Endothelial cell of umbilical vein (primary cell): ENCODE measurements at regions not wholly inside any gene's neighbourhood (a gene's known extent, or its start where the extent isn't known, plus 50 kb on each side); places are given as distances from the start of the nearest gene placed in this dataset.

Experiments used
- BruUV-seq: library from RNA; stranded (reverse); fragments of 400-500 nt; replicated peaks from 2 replicates; lab custom pipeline; 2021; lab: Mats Ljungman, UMichigan
- CTCF ChIA-PET: fragments of 300-600, 350-600 bp; sonication (Branson Sonifier 250); formaldehyde crosslinking; loops from one replicate; lab custom pipeline; 2021; ENCODE audit warnings: antibody characterized with exemption, inconsistent platforms; lab: Charles Lee
- POLR2A ChIA-PET: fragments of 300-600, 350-600 bp; sonication (Branson Sonifier 250); formaldehyde crosslinking; loops from one replicate; lab custom pipeline; 2021; ENCODE audit warnings: antibody characterized with exemption, inconsistent platforms; lab: Charles Lee
- DNase-seq: peaks from one replicate; pipeline ENCODE4 v3.0.0-alpha.2; 2011; ENCODE audit warnings: low read depth, low spot score
- FAIRE-seq: peaks from 2 replicates; lab custom pipeline; 2011; peaks lifted over from hg19 to GRCh38; lab: Jason Lieb, UNC
- H2AFZ ChIP-seq: 2 replicates; pipeline ENCODE4 v1.6.0; 2012; ENCODE audit warnings: low read depth, low read length, control low read depth, inconsistent platforms
- H3K27ac ChIP-seq: 2 replicates; pipeline ENCODE4 v1.5.1; 2011; ENCODE audit warnings: low read depth, mild to moderate bottlenecking, control low read depth, low read length, moderate library complexity; ENCODE audit not compliant: insufficient read depth
- H3K27me3 ChIP-seq, 2 experiments: 2 replicates each; pipeline versions ENCODE4 v1.6.0 to v1.6.1; 2011; ENCODE audit warnings: low read length in 2 of 2, mixed read lengths in 1 of 2; ENCODE audit not compliant: control insufficient read depth in 2 of 2, insufficient read depth in 2 of 2
- H3K36me3 ChIP-seq, 2 experiments: 2 replicates in 1 of 2; 3 replicates in 1 of 2; pipeline ENCODE4 v1.5.1; 2011; ENCODE audit warnings: low read length in 2 of 2, mild to moderate bottlenecking in 1 of 2, moderate library complexity in 1 of 2; ENCODE audit not compliant: control insufficient read depth in 2 of 2, insufficient read depth in 2 of 2; ENCODE audit errors: extremely low read depth in 1 of 2
- H3K4me1 ChIP-seq: 3 replicates; pipeline ENCODE4 v1.5.1; 2011; ENCODE audit warnings: mild to moderate bottlenecking, low read length; ENCODE audit not compliant: control insufficient read depth, insufficient read depth; ENCODE audit errors: extremely low read depth
- H3K4me2 ChIP-seq: 2 replicates; pipeline ENCODE4 v1.6.1; 2011; ENCODE audit warnings: low read length, control low read depth, mixed read lengths; ENCODE audit not compliant: insufficient read depth
- H3K4me3 ChIP-seq, 3 experiments: fragments of 200-600 bp in 1 of 3; sonication (generic), shearing (Covaris generic) in 1 of 3; replicated peaks in 1 of 3; 2 replicates each; pipeline ENCODE4 v1.5.1; 2011 to 2016; ENCODE audit warnings: control low read depth in 3 of 3, low read length in 3 of 3, mild to moderate bottlenecking in 2 of 3, inconsistent platforms in 1 of 3, low read depth in 1 of 3, moderate library complexity in 1 of 3; ENCODE audit not compliant: insufficient read depth in 1 of 3
- H3K79me2 ChIP-seq: 2 replicates; pipeline ENCODE4 v1.6.0; 2012; ENCODE audit warnings: low read length, inconsistent platforms; ENCODE audit not compliant: control insufficient read depth, insufficient read depth
- H3K9ac ChIP-seq: replicated peaks from 2 replicates; pipeline ENCODE3; 2011; ENCODE audit warnings: low read length, control low read depth; ENCODE audit not compliant: insufficient read depth; ENCODE audit errors: extremely low read depth
- H3K9me1 ChIP-seq: replicated peaks from 3 replicates; pipeline ENCODE4 v1.6.0; 2011; ENCODE audit warnings: mild to moderate bottlenecking, low read length; ENCODE audit not compliant: control insufficient read depth, insufficient read depth; ENCODE audit errors: extremely low read depth
- H3K9me3 ChIP-seq: replicated peaks from 2 replicates; pipeline ENCODE4 v1.5.1; 2012; ENCODE audit warnings: low read length, inconsistent platforms; ENCODE audit not compliant: control insufficient read depth, insufficient read depth
- H4K20me1 ChIP-seq: replicated peaks from 2 replicates; pipeline ENCODE3; 2011; ENCODE audit warnings: mild to moderate bottlenecking, low read length; ENCODE audit not compliant: control insufficient read depth, insufficient read depth; ENCODE audit errors: extremely low read depth
- CTCF ChIP-seq, 2 donors: IDR thresholded peaks; 1 replicate in 1 of 2; 2 replicates in 1 of 2; pipeline ENCODE4 v1.5.1; 2011; ENCODE audit warnings: low read length in 2 of 2, mild to moderate bottlenecking in 2 of 2, moderate library complexity in 2 of 2, control low read depth in 1 of 2, inconsistent platforms in 1 of 2, low read depth in 1 of 2; ENCODE audit not compliant: insufficient read depth in 1 of 2; ENCODE audit errors: extremely low read depth in 1 of 2
- EZH2 ChIP-seq: IDR thresholded peaks from 2 replicates; pipeline ENCODE4 v1.6.1; 2012; ENCODE audit warnings: borderline replicate concordance, low read depth, mild to moderate bottlenecking, moderate library complexity, low read length, inconsistent platforms; ENCODE audit not compliant: severe bottlenecking
- FOS ChIP-seq: IDR thresholded peaks from 2 replicates; pipeline ENCODE4 v1.6.1; 2011; ENCODE audit warnings: mild to moderate bottlenecking, low read length, moderate library complexity, borderline replicate concordance; ENCODE audit not compliant: insufficient read depth
- JUN ChIP-seq: IDR thresholded peaks from 2 replicates; pipeline ENCODE4 v1.6.1; 2011; ENCODE audit warnings: borderline replicate concordance, low read depth; ENCODE audit not compliant: insufficient read length, insufficient read depth
- MYC ChIP-seq: IDR thresholded peaks from one replicate; pipeline ENCODE4 v1.6.1; 2011; ENCODE audit warnings: mild to moderate bottlenecking, low read depth, low read length
- POLR2A ChIP-seq: IDR thresholded peaks from 2 replicates; pipeline ENCODE4 v1.6.1; 2012; ENCODE audit warnings: low read depth, mild to moderate bottlenecking, control low read depth, low read length
- dilution Hi-C: fragments of 300-500 bp; cut with MboI; formaldehyde crosslinking; loops from one replicate; pipeline ENCODE4 v1.15.0; 2019; ENCODE audit warnings: low sequenced_read_pairs; ENCODE audit not compliant: extremely low pct_ligation_motif_present
- intact Hi-C: fragments of 100-400 bp; cut with micrococcal nuclease; formaldehyde crosslinking; loops from one replicate; pipeline ENCODE4 v1.10.0; 2022

GRCh38 chr4:184896868-184897715 lies 71.3 kb upstream of the ACSL1 start:
- H3K4me3 ChIP-seq, result no peak overlapping the region
- H3K9me3 ChIP-seq, result no peaks in the 10 kb centered on the region
- H3K9me1 ChIP-seq, result no peaks in the 10 kb centered on the region
- BruUV-seq, result no TSS peak
- H3K79me2 ChIP-seq, result no peaks in the 10 kb centered on the region
- no peaks in the 10 kb centered on the region for H3K4me1 ChIP-seq
- no peaks in the 10 kb centered on the region for H4K20me1 ChIP-seq
- TF ChIP-seq EZH2, result no peak
- TF ChIP-seq JUN, result no peak
- TF ChIP-seq MYC, result no peak
- no peak for TF ChIP-seq POLR2A
- TF ChIP-seq CTCF (IDR thresholded peaks at IDR 0.05; ENCODE audit: extremely low read depth in 1 of 2, insufficient read depth in 1 of 2, low read depth in 1 of 2, low read length in 2 of 2), result no peak
- TF ChIP-seq FOS, result no peak
- no peaks in the 10 kb centered on the region for H3K36me3 ChIP-seq
- dilution Hi-C loops (no loop called here), intact Hi-C loops (no loop called here)
- no peak overlapping the region for H2AFZ ChIP-seq
- no peak for FAIRE-seq
- H3K4me2 ChIP-seq, result no peak overlapping the region
- ChIA-PET CTCF (interaction anchor here (1.2 kb wide), 1 partner anchor 17 kb away, joined by 3 read pairs; no protein-coding TSS in a partner anchor), POLR2A (no interaction called here)
- H3K27ac ChIP-seq, result no peak overlapping the region
- DNase-seq, result no peak
- no peaks in the 10 kb centered on the region for H3K27me3 ChIP-seq
- H3K9ac ChIP-seq, result no peak overlapping the region
